ENCODE measurements at regions not wholly inside any gene's neighbourhood (a gene's known extent, or its start where the extent isn't known, plus 50 kb on each side); places are given as distances from the start of the nearest gene placed in this dataset.

DNA sequence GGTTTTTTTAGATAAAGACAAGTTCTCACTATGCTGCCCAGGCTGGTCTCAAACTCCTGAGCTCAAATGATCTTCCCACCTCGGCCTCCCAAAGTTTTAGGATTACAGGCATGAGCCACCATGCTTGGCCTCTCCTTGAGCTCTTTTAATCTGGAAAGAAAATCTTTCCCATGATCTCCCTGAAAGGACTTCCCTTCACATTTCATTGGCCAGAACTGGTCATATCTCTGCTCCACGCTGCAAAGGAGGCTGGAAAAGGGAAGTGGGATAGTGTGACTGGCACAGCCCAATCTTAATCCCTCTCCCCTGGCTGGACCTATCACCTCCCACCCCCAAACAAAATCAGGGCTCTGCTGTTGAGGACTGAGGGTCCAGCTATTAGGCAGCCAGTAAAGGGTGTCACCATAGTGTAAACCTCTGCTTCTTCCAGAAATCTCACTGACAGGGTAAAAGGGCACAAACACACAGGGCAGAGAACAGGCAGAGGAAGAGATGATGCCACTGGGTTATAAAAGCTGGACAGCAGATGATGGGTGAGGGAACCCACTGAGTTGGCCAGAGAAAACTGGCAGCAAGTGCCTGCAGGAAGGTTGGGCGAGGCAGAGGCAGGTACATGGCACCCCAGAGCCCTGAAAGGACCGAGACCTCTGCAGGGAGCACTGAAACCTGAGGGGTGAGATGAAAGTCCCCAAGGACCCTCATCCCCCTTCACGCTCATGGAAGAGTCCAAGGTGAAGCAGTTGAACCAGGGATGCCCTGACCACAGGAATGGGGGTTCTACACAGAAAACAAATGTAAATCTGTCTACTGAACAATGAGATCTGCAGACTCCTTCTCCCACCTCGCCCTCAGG, 83.1 kb upstream of the PTPN1 start:
- TF ChIP-seq, protein P1, sequence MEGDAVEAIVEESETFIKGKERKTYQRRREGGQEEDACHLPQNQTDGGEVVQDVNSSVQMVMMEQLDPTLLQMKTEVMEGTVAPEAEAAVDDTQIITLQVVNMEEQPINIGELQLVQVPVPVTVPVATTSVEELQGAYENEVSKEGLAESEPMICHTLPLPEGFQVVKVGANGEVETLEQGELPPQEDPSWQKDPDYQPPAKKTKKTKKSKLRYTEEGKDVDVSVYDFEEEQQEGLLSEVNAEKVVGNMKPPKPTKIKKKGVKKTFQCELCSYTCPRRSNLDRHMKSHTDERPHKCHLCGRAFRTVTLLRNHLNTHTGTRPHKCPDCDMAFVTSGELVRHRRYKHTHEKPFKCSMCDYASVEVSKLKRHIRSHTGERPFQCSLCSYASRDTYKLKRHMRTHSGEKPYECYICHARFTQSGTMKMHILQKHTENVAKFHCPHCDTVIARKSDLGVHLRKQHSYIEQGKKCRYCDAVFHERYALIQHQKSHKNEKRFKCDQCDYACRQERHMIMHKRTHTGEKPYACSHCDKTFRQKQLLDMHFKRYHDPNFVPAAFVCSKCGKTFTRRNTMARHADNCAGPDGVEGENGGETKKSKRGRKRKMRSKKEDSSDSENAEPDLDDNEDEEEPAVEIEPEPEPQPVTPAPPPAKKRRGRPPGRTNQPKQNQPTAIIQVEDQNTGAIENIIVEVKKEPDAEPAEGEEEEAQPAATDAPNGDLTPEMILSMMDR (conservative IDR thresholded peaks at IDR 0.05; ENCODE audit: low read depth, low read length): no peak
- DNase-seq (ENCODE audit: low read depth): no peak
- no peak overlapping the region for H3K4me3 ChIP-seq (ENCODE audit: low read length)

DNA sequence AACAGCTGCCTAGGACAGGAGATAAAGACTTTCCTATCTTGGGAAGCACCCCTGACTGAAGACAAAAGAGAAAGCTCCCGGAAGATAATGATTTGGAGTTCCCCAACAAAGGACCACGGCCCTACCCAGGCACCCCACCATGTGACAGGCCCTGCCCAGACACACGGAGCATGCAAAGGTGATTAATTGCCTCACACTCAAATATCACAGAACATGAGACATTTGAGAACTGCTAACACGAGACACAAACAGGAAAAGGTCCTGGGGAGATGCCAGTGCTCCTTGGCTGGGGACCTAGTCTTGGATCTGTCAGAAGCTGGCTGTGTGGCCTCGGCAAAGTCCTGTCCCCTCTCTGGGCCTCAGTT, 82.5 kb upstream of the PTPN1 start:
- no peak for DNase-seq (ENCODE audit: low read depth)
- TF ChIP-seq, protein P1 (conservative IDR thresholded peaks at IDR 0.05; ENCODE audit: low read depth, low read length): no peak

DNA sequence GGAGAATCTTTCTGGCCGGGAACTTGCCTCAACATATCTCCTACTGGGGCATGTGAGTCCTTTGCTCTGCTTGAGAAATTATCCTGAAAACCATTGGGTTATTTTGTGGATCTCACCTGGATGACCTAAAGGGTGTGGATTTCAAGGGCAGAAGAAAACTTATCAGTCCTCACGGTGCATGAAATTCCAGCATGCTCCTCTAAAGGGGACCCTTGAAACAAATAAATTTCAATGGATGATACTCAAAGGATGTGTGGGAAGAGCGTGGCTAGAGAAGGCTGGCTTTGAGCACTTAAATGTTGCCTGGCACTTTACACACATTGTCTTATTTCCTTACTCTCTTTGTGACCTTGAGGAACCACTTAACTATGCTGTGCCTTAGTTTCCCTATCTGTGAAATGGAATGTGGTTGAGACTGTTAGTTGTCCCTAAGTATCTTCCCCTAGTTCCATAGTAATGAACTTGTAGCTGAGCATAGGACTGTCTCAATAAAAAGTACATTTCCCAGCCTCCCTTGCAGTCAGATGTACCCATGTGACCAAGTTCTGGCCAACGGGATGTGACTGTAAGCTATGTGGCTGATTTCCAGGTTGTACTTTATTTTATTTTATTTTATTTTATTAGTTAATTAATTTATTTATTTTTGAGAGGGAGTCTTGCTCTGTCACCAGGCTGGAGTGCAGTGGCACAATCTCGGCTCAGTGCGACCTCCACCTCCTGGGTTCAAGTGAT, 81.9 kb upstream of the PTPN1 start:
- TF ChIP-seq, protein P1 (conservative IDR thresholded peaks at IDR 0.05; ENCODE audit: low read depth, low read length): no peak
- no peak overlapping the region for H3K4me3 ChIP-seq (ENCODE audit: low read length)
- DNase-seq (ENCODE audit: low read depth): no peak

More for the DNA sequence above, 82.5 kb upstream of the PTPN1 start:
- no peak overlapping the region for H3K4me3 ChIP-seq (ENCODE audit: low read length)

DNA sequence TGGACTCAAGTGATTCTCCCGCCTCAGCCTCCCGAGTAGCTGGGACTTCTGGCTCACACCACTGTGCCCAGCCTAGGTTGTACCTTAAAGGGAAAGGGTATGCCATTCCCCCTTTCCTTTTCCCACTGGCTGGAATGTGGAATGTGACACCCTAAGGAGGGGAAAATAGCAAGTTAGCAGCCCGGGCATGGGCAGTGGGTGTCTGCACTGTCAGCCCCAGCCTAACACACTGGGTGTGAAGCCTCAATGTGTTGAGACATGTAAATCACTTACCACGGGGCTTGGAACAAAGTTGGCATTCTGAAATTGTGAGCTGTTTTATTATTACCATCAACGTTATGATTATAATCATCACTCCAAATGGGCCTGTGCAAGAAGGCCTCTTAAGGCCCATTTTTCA, 80.8 kb upstream of the PTPN1 start:
- no peak overlapping the region for H3K4me3 ChIP-seq (ENCODE audit: low read length)
- TF ChIP-seq, protein P1 (conservative IDR thresholded peaks at IDR 0.05; ENCODE audit: low read depth, low read length): no peak
- no peak for DNase-seq (ENCODE audit: low read depth)

DNA sequence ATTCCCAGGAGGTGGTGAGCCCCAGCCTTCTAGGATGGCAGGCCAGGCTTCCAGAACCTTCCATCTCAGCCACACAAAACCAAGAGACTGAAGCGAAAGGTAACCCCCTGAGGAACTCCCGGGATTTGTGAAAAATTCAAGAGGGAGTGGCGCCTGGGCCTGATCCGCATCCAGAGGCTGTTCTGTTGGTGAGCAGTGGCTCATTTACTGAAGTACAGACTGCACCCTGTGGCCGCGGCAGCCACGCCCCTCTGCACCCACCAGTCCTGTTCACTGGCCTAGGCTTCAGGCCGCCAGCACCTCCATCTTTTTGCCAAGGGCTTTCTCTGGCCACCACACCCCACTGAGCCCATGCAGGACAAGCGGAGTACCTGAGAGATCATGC, 79.1 kb upstream of the PTPN1 start:
- TF ChIP-seq, protein P1 (conservative IDR thresholded peaks at IDR 0.05; ENCODE audit: low read depth, low read length): no peak
- DNase-seq (ENCODE audit: low read depth): no peak
- no peak overlapping the region for H3K4me3 ChIP-seq (ENCODE audit: low read length)

DNA sequence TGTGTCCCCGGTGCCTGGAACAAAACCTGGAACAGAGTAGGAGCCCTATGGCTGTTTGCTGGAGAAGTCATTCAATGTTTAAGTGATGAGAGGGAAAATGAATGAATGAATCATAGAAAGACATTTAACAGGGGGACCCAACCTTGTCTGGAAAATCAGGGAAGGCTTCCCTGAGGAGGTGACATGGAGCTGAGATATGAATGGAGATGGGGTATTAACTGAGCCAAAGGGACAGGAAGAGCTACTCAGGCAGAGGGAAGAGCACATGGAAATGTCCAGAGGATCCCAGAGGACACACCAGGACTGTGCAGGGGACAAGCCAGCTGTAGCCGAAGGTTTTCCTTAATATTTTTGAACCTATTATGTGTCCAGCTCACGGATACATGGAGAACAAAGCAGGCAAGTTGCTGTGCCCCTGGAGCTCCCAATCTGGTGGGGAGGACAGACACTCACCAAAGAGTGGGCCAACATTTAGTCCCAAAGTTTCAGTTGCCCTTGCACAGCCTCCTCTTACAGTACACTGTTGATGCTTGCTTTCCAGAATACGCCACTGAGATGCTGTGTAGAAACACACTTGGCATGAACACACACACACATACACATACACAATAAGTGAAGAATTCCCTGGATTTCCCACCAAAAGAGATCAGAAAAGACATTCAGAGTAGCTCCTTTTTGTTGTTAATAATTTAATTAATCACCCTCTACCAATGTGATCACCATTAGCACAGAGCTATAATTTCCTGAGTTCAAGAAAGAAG, 77.0 kb upstream of the PTPN1 start:
- DNase-seq (ENCODE audit: low read depth): no peak
- TF ChIP-seq, protein P1 (conservative IDR thresholded peaks at IDR 0.05; ENCODE audit: low read depth, low read length): no peak
- H3K4me3 ChIP-seq (ENCODE audit: low read length): no peak overlapping the region
